MM.1S (cell line): ENCODE measurements at regions not wholly inside any gene's neighbourhood (a gene's known extent, or its start where the extent isn't known, plus 50 kb on each side); places are given as distances from the start of the nearest gene placed in this dataset.

Experiments used
- EZH2 ChIP-seq: fragments of 300-600 bp; sonication (generic); optimal IDR thresholded peaks from 2 replicates; pipeline ENCODE3; 2017; ENCODE audit warnings: low read depth, mild to moderate bottlenecking, antibody characterized with exemption, low read length, mixed read lengths
- EZH2phosphoT487 ChIP-seq: fragments of 300-600 bp; sonication (generic); IDR thresholded peaks from 2 replicates; pipeline ENCODE4 v1.6.1; 2018; ENCODE audit warnings: antibody characterized with exemption, low read length
- TF ChIP-seq, protein P1 (sequence below): fragments of 300-600 bp; sonication (generic); IDR thresholded peaks from 2 replicates; pipeline ENCODE4 v1.5.1; 2016; ENCODE audit warnings: antibody characterized with exemption, low read length, mixed read lengths

DNA sequence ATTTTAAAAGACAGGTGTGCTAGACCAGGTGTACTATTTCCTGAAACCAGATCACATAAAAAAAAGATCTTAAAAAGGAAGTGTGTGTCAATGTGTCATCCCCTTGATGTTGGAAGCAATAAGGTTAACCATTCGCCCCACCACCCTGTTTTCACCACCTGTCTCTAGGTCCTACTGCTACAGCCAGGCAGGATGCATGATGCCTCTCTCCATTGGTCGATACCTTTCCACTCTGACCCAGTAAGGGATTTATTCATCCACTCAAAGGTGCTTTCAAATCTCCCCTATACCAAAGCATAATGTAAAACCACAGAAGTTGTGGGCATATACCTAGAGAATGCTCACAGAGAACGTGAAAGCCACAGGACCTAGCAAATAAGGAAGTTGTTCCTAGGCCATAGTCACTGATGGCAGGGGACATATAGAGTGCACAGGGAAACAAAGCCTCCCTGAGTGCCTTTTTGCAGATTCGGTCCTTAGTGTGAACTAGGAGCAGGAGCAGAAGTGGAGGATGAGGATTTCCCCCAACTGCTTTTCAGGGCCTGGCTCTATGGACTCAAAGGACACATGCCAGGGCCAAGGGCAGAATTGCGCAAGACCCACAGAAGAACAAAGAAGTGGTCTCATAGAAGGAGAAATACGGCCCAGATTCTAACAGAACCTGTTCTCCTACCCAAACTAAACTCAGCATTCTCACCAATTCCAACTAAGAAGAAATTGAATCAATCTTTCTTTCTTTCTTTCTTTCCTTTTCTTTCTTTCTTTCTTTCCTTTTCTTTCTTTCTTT is 631.5 kb upstream of the NRP1 start:
- TF ChIP-seq, protein P1, sequence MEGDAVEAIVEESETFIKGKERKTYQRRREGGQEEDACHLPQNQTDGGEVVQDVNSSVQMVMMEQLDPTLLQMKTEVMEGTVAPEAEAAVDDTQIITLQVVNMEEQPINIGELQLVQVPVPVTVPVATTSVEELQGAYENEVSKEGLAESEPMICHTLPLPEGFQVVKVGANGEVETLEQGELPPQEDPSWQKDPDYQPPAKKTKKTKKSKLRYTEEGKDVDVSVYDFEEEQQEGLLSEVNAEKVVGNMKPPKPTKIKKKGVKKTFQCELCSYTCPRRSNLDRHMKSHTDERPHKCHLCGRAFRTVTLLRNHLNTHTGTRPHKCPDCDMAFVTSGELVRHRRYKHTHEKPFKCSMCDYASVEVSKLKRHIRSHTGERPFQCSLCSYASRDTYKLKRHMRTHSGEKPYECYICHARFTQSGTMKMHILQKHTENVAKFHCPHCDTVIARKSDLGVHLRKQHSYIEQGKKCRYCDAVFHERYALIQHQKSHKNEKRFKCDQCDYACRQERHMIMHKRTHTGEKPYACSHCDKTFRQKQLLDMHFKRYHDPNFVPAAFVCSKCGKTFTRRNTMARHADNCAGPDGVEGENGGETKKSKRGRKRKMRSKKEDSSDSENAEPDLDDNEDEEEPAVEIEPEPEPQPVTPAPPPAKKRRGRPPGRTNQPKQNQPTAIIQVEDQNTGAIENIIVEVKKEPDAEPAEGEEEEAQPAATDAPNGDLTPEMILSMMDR = no peak
- TF ChIP-seq EZH2 (no peak), EZH2phosphoT487 (no peak)
